Adipocyte (in vitro differentiated cells): ENCODE measurements at regions not wholly inside any gene's neighbourhood (a gene's known extent, or its start where the extent isn't known, plus 50 kb on each side); places are given as distances from the start of the nearest gene placed in this dataset.

Source experiments
- DNase-seq: peaks from one replicate; pipeline ENCODE4 v3.0.0-alpha.2; 2015; ENCODE audit warnings: low read depth
- H3K27me3 ChIP-seq: replicated peaks from 2 replicates; pipeline ENCODE4 v1.7.0; 2013; ENCODE audit warnings: mild to moderate bottlenecking, low read length, moderate library complexity; ENCODE audit not compliant: control insufficient read depth, insufficient read depth
- H3K36me3 ChIP-seq: 2 replicates; pipeline ENCODE4 v1.7.0; 2013; ENCODE audit warnings: low read length, mild to moderate bottlenecking, moderate library complexity; ENCODE audit not compliant: control insufficient read depth, insufficient read depth, severe bottlenecking
- H3K4me1 ChIP-seq: 2 replicates; pipeline ENCODE4 v1.7.0; 2013; ENCODE audit warnings: mild to moderate bottlenecking, low read length, moderate library complexity; ENCODE audit not compliant: control insufficient read depth, insufficient read depth
- H3K4me3 ChIP-seq: 2 replicates; pipeline ENCODE4 v1.7.0; 2013; ENCODE audit warnings: mild to moderate bottlenecking, low read length, moderate library complexity
- H3K9ac ChIP-seq: 2 replicates; pipeline ENCODE4 v1.7.0; 2013; ENCODE audit warnings: mild to moderate bottlenecking, low read length, moderate library complexity
- H3K9me3 ChIP-seq: 2 replicates; pipeline ENCODE4 v1.7.0; 2013; ENCODE audit warnings: mild to moderate bottlenecking, low read length, moderate library complexity; ENCODE audit not compliant: control insufficient read depth

- Histone ChIP-seq H3K9ac (no peak overlapping the region), H3K36me3 (no peaks in the 10 kb centered on the region), H3K9me3 (no peaks in the 10 kb centered on the region), H3K4me1 (no peaks in the 10 kb centered on the region), H3K4me3 (no peak overlapping the region), H3K27me3 (peaks cover 37% of the 10 kb centered on the region)
- DNase-seq = no peak
Observed at GRCh38 chr18:35917043-35917442, 55.4 kb upstream of the RMP24 start.

GRCh38 chr18:35918564-35918963 is 53.9 kb upstream of the RMP24 start:
- Histone ChIP-seq H3K4me3 (no peak overlapping the region), H3K36me3 (no peaks in the 10 kb centered on the region), H3K27me3 (peaks cover 34% of the 10 kb centered on the region), H3K9me3 (no peaks in the 10 kb centered on the region), H3K9ac (no peak overlapping the region), H3K4me1 (no peaks in the 10 kb centered on the region)
- DNase-seq = no peak

- Histone ChIP-seq H3K9ac (no peak overlapping the region), H3K36me3 (no peaks in the 10 kb centered on the region), H3K9me3 (no peaks in the 10 kb centered on the region), H3K4me3 (no peak overlapping the region), H3K4me1 (no peaks in the 10 kb centered on the region), H3K27me3 (peaks cover 38% of the 10 kb centered on the region)
- no peak for DNase-seq
Observed at GRCh38 chr18:35919179-35919578, 53.3 kb upstream of the RMP24 start.

- H3K4me1 ChIP-seq = no peaks in the 10 kb centered on the region
- H3K4me3 ChIP-seq = no peak overlapping the region
- H3K27me3 ChIP-seq = peaks cover 46% of the 10 kb centered on the region
- no peaks in the 10 kb centered on the region for H3K36me3 ChIP-seq
- H3K9ac ChIP-seq = no peak overlapping the region
- DNase-seq = no peak
- peaks cover 2% of the 10 kb centered on the region for H3K9me3 ChIP-seq
Observed at GRCh38 chr18:35920623-35921022, 51.9 kb upstream of the RMP24 start.
